ENCODE measurements at regions not wholly inside any gene's neighbourhood (a gene's known extent, or its start where the extent isn't known, plus 50 kb on each side); places are given as distances from the start of the nearest gene placed in this dataset.
"Not testable (repeated sequence)": the region's sequence is repeated elsewhere in the genome, so short reads cannot be mapped to it uniquely, and the experiment has no call there.

DNA sequence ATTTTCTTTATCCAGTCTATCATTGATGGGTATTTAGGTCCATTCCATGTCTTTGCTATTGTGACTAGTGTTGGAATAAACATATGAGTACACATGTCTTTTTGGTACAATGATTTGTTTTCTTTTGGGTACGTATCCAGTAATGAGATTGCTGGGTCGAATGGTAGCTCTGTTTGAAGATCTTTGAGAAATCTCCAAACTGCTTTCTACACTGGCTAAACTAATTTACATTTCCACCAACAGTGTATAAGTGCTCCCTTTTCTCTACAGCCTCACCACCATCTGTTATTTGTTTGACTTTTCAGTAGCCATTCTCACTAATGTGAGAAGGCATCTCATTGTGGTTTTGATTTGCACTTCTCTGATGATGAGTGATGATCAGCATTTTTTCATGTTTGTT lies 103.7 kb downstream of the GOSR1 start:
- Histone ChIP-seq H3F3A (ENCODE audit: low read depth) (no peaks in the 10 kb centered on the region), H4K20me1 (ENCODE audit: insufficient read depth, low read length, poor library complexity, severe bottlenecking) (no peaks in the 10 kb centered on the region), H3K9ac (ENCODE audit: low read depth, low read length, poor library complexity, severe bottlenecking) (no peak overlapping the region), H2AFZ (ENCODE audit: low read length) (no peak overlapping the region), H3K4me2 (ENCODE audit: low read depth, low read length, poor library complexity, severe bottlenecking) (no peak overlapping the region), H3K9me3 (ENCODE audit: insufficient read depth, low read depth, low read length) (no peaks in the 10 kb centered on the region), H3K27me3 (ENCODE audit: insufficient read depth, low read length, poor library complexity, severe bottlenecking) (no peaks in the 10 kb centered on the region), H3K79me2 (ENCODE audit: insufficient read depth, low read length) (no peaks in the 10 kb centered on the region), H3K9me2 (replicated peaks; ENCODE audit: low read depth, low read length) (no peaks in the 10 kb centered on the region), H3K4me3 (ENCODE audit: low read length, poor library complexity, severe bottlenecking) (no peak overlapping the region), H3K4me1 (ENCODE audit: insufficient read depth, low read length, poor library complexity, severe bottlenecking) (peaks cover 8% of the 10 kb centered on the region), H3K36me3 (ENCODE audit: insufficient read depth, low read length) (no peaks in the 10 kb centered on the region)
- TF ChIP-seq, protein P1, sequence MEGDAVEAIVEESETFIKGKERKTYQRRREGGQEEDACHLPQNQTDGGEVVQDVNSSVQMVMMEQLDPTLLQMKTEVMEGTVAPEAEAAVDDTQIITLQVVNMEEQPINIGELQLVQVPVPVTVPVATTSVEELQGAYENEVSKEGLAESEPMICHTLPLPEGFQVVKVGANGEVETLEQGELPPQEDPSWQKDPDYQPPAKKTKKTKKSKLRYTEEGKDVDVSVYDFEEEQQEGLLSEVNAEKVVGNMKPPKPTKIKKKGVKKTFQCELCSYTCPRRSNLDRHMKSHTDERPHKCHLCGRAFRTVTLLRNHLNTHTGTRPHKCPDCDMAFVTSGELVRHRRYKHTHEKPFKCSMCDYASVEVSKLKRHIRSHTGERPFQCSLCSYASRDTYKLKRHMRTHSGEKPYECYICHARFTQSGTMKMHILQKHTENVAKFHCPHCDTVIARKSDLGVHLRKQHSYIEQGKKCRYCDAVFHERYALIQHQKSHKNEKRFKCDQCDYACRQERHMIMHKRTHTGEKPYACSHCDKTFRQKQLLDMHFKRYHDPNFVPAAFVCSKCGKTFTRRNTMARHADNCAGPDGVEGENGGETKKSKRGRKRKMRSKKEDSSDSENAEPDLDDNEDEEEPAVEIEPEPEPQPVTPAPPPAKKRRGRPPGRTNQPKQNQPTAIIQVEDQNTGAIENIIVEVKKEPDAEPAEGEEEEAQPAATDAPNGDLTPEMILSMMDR (conservative IDR thresholded peaks at IDR 0.05; ENCODE audit: low read length): no peak
- TF ChIP-seq EZH2phosphoT487 (IDR thresholded peaks at IDR 0.05; ENCODE audit: borderline replicate concordance): no peak

DNA sequence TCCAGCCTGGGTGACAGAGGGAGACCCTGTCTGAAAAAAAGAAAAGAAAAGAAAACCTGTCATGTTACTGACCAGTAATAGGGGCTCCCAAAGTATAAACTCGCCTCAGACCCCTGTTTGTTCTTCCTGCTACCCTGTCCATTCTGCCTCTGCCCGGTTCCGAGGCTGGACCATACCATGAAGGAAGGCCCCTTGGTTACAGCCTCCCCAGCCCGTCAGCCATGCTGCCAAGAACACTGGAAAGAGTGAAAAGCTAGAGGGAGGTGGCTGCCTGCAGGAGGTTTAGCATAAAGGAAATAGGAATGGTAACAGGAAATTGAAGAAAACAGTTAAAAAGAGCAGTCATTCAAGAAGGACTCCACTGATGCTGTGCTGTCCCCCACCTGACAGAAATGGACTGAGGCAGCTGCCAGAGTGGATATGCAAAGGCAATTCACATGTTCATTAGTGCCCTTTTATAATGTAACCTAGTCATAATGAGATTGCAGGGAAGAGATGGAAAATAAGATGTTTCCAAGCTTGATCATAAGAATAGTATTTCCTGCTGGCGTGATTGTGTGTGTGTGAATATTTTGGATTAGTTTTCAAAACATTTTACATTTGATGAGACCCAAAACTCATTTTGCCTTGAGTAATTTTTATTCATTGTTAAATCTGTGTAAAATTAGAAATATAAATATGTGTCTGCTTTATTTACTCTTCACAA lies 102.6 kb downstream of the GOSR1 start:
- peak overlapping the region; percentile 7 for H3K4me2 ChIP-seq (ENCODE audit: low read depth, low read length, poor library complexity, severe bottlenecking)
- peak overlapping the region; percentile 74 for H2AFZ ChIP-seq (ENCODE audit: low read length)

DNA sequence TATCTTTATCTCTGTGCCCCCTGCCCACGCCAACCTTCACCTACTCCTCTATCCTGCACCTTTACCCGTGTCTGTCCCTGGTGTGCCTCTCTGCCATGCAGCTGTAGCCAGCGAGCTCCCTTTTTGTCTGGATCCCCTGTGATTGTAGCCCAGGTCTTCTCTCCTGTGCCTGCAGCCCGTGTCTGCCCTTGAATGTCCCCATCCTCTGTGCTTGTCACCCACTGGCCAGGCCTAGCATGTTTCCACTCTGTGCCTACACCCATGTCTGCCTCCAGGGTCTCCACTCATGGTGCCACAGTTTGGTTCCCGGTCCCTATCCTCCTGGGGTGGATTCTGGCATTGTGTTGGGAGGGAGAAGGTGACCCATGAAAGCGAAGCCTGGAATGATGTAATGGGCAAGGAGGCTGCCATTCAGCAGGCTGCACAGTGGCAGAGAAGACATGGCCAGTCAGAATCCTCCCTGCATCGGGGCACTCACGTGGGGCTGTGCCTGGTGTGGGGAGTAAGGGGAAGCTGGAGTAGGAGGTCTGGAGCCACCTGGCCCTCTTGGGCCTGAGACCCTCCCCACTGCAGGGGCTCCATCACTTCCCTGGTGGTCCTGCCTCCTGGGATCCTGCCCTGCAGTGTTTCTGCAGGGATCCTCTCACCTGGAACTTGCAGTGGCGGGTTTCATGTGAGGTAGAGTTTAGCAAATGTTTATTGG lies 101.0 kb downstream of the GOSR1 start:
- not testable (repeated sequence) for H3K79me2 ChIP-seq (ENCODE audit: insufficient read depth, low read length); H3K9ac ChIP-seq (ENCODE audit: low read depth, low read length, poor library complexity, severe bottlenecking); H4K20me1 ChIP-seq (ENCODE audit: insufficient read depth, low read length, poor library complexity, severe bottlenecking); H3K36me3 ChIP-seq (ENCODE audit: insufficient read depth, low read length); H3K27me3 ChIP-seq (ENCODE audit: insufficient read depth, low read length, poor library complexity, severe bottlenecking); H2AFZ ChIP-seq (ENCODE audit: low read length); H3K4me3 ChIP-seq (ENCODE audit: low read length, poor library complexity, severe bottlenecking); H3K9me3 ChIP-seq (ENCODE audit: insufficient read depth, low read depth, low read length); H3K9me2 ChIP-seq (replicated peaks; ENCODE audit: low read depth, low read length); H3F3A ChIP-seq (ENCODE audit: low read depth); H3K4me1 ChIP-seq (ENCODE audit: insufficient read depth, low read length, poor library complexity, severe bottlenecking); H3K4me2 ChIP-seq (ENCODE audit: low read depth, low read length, poor library complexity, severe bottlenecking)

More for the DNA sequence above, 102.6 kb downstream of the GOSR1 start:
- no peaks in the 10 kb centered on the region for H3K27me3 ChIP-seq (ENCODE audit: insufficient read depth, low read length, poor library complexity, severe bottlenecking)
- H3F3A ChIP-seq (ENCODE audit: low read depth): no peaks in the 10 kb centered on the region
- no peaks in the 10 kb centered on the region for H3K79me2 ChIP-seq (ENCODE audit: insufficient read depth, low read length)
- H3K9ac ChIP-seq (ENCODE audit: low read depth, low read length, poor library complexity, severe bottlenecking): no peak overlapping the region
- no peaks in the 10 kb centered on the region for H3K9me3 ChIP-seq (ENCODE audit: insufficient read depth, low read depth, low read length)
- H3K36me3 ChIP-seq (ENCODE audit: insufficient read depth, low read length): no peaks in the 10 kb centered on the region
- no peaks in the 10 kb centered on the region for H4K20me1 ChIP-seq (ENCODE audit: insufficient read depth, low read length, poor library complexity, severe bottlenecking)
- no peak overlapping the region for H3K4me3 ChIP-seq (ENCODE audit: low read length, poor library complexity, severe bottlenecking)
- H3K9me2 ChIP-seq (replicated peaks; ENCODE audit: low read depth, low read length): no peaks in the 10 kb centered on the region
- TF ChIP-seq, protein P1 (conservative IDR thresholded peaks at IDR 0.05; ENCODE audit: low read length): no peak
- TF ChIP-seq EZH2phosphoT487 (IDR thresholded peaks at IDR 0.05; ENCODE audit: borderline replicate concordance): no peak
- H3K4me1 ChIP-seq (ENCODE audit: insufficient read depth, low read length, poor library complexity, severe bottlenecking): peaks cover 8% of the 10 kb centered on the region

All from Loucy (cell line).